ENCODE measurements at regions not wholly inside any gene's neighbourhood (a gene's known extent, or its start where the extent isn't known, plus 50 kb on each side); places are given as distances from the start of the nearest gene placed in this dataset.

GRCh38 chr6:71127374-71127773, 161.2 kb upstream of the OGFRL1 start:
- TF ChIP-seq CTCF (IDR thresholded peaks at IDR 0.05) (no peak), POLR2A (IDR thresholded peaks at IDR 0.05) (no peak)

Measured in adrenal gland (tissue), 5 donors.